ENCODE measurements at regions not wholly inside any gene's neighbourhood (a gene's known extent, or its start where the extent isn't known, plus 50 kb on each side); places are given as distances from the start of the nearest gene placed in this dataset.

- 78 to 87% methylated on average over 1 of the region's 1 CpG for WGBS, 2 donors
- DNase-seq (no peak), ATAC-seq (ENCODE audit: insufficient read depth, low FRiP score) (no peak)
- no peak for TF ChIP-seq CTCF (IDR thresholded peaks at IDR 0.05; ENCODE audit: control extremely low read depth, extremely low read depth)
- no peak overlapping the region for H3K4me3 ChIP-seq
- no peaks in the 10 kb centered on the region for H3K9me3 ChIP-seq (ENCODE audit: control insufficient read depth in 4 of 4, insufficient read depth in 3 of 4, low read length in 3 of 4)
- no peak overlapping the region for H3K27ac ChIP-seq (ENCODE audit: low read depth in 1 of 2, low read length in 1 of 2)
- peaks cover 0 to 11% (median 0%) of the 10 kb centered on the region in 5 donors for H3K4me1 ChIP-seq (ENCODE audit: control insufficient read depth in 5 of 5, insufficient read depth in 5 of 5, low read length in 5 of 5)
- no peaks in the 10 kb centered on the region for H3K27me3 ChIP-seq (ENCODE audit: control insufficient read depth in 3 of 3, insufficient read depth in 3 of 3, low read length in 2 of 3)
- no peaks in the 10 kb centered on the region for H3K36me3 ChIP-seq (ENCODE audit: control insufficient read depth in 4 of 4, insufficient read depth in 4 of 4, low read length in 4 of 4)
- no peak overlapping the region for H3K9ac ChIP-seq (ENCODE audit: insufficient read depth in 1 of 2, low read length in 2 of 2)
Observed at GRCh38 chr1:177567393-177567792, 396.6 kb downstream of the BRINP2 start.

- WGBS, 2 donors, result 43 to 52% methylated on average over 3 of the region's 3 CpGs
- no peak overlapping the region for H3K9ac ChIP-seq (ENCODE audit: insufficient read depth in 1 of 2, low read length in 2 of 2)
- no peak overlapping the region for H3K27ac ChIP-seq (ENCODE audit: low read depth in 1 of 2, low read length in 1 of 2)
- H3K4me1 ChIP-seq (ENCODE audit: control insufficient read depth in 5 of 5, insufficient read depth in 5 of 5, low read length in 5 of 5), result peaks cover 0 to 4% (median 0%) of the 10 kb centered on the region in 5 donors
- H3K4me3 ChIP-seq, result no peak overlapping the region
- DNase-seq (no peak), ATAC-seq (ENCODE audit: insufficient read depth, low FRiP score) (no peak)
- no peaks in the 10 kb centered on the region for H3K27me3 ChIP-seq (ENCODE audit: control insufficient read depth in 3 of 3, insufficient read depth in 3 of 3, low read length in 2 of 3)
- no peaks in the 10 kb centered on the region for H3K9me3 ChIP-seq (ENCODE audit: control insufficient read depth in 4 of 4, insufficient read depth in 3 of 4, low read length in 3 of 4)
- H3K36me3 ChIP-seq (ENCODE audit: control insufficient read depth in 4 of 4, insufficient read depth in 4 of 4, low read length in 4 of 4), result no peaks in the 10 kb centered on the region
- TF ChIP-seq CTCF (IDR thresholded peaks at IDR 0.05; ENCODE audit: control extremely low read depth, extremely low read depth), result no peak
Observed at GRCh38 chr1:177566495-177566894, 395.7 kb downstream of the BRINP2 start.

GRCh38 chr1:177561436-177561835 is 390.7 kb downstream of the BRINP2 start:
- WGBS, 2 donors, result 79 to 86% methylated on average over 1 of the region's 1 CpG
- Histone ChIP-seq H3K9ac (ENCODE audit: insufficient read depth in 1 of 2, low read length in 2 of 2) (no peak overlapping the region), H3K36me3 (ENCODE audit: control insufficient read depth in 4 of 4, insufficient read depth in 4 of 4, low read length in 4 of 4) (no peaks in the 10 kb centered on the region), H3K9me3 (ENCODE audit: control insufficient read depth in 4 of 4, insufficient read depth in 3 of 4, low read length in 3 of 4) (peaks cover 0 to 10% (median 0%) of the 10 kb centered on the region in 4 donors), H3K27ac (ENCODE audit: low read depth in 1 of 2, low read length in 1 of 2) (no peak overlapping the region), H3K4me3 (no peak overlapping the region), H3K4me1 (ENCODE audit: control insufficient read depth in 5 of 5, insufficient read depth in 5 of 5, low read length in 5 of 5) (no peaks in the 10 kb centered on the region), H3K27me3 (ENCODE audit: control insufficient read depth in 3 of 3, insufficient read depth in 3 of 3, low read length in 2 of 3) (no peaks in the 10 kb centered on the region)
- TF ChIP-seq CTCF (IDR thresholded peaks at IDR 0.05; ENCODE audit: control extremely low read depth, extremely low read depth), result no peak
- no peak for DNase-seq
- ATAC-seq (ENCODE audit: insufficient read depth, low FRiP score), result no peak

- WGBS, 2 donors, result 90 to 91% methylated on average over 1 of the region's 1 CpG
- no peaks in the 10 kb centered on the region for H3K27me3 ChIP-seq (ENCODE audit: control insufficient read depth in 3 of 3, insufficient read depth in 3 of 3, low read length in 2 of 3)
- no peak overlapping the region for H3K27ac ChIP-seq (ENCODE audit: low read depth in 1 of 2, low read length in 1 of 2)
- no peak overlapping the region for H3K9ac ChIP-seq (ENCODE audit: insufficient read depth in 1 of 2, low read length in 2 of 2)
- no peak for ATAC-seq (ENCODE audit: insufficient read depth, low FRiP score)
- H3K4me1 ChIP-seq (ENCODE audit: control insufficient read depth in 5 of 5, insufficient read depth in 5 of 5, low read length in 5 of 5), result no peaks in the 10 kb centered on the region
- no peak for DNase-seq
- H3K9me3 ChIP-seq (ENCODE audit: control insufficient read depth in 4 of 4, insufficient read depth in 3 of 4, low read length in 3 of 4), result peaks cover 0 to 21% (median 6%) of the 10 kb centered on the region in 4 donors
- H3K4me3 ChIP-seq, result no peak overlapping the region
- no peak for TF ChIP-seq CTCF (IDR thresholded peaks at IDR 0.05; ENCODE audit: control extremely low read depth, extremely low read depth)
- H3K36me3 ChIP-seq (ENCODE audit: control insufficient read depth in 4 of 4, insufficient read depth in 4 of 4, low read length in 4 of 4), result no peaks in the 10 kb centered on the region
Observed at GRCh38 chr1:177558372-177558771, 387.6 kb downstream of the BRINP2 start.

Data from lung (tissue), 11 donors.